Suppressor macrophage (primary cell): ENCODE measurements at regions not wholly inside any gene's neighbourhood (a gene's known extent, or its start where the extent isn't known, plus 50 kb on each side); places are given as distances from the start of the nearest gene placed in this dataset.

Experiments
- DNase-seq, 4 experiments: peaks; one replicate each; pipeline ENCODE4 v3.0.0-alpha.2; 2020 to 2022

DNA sequence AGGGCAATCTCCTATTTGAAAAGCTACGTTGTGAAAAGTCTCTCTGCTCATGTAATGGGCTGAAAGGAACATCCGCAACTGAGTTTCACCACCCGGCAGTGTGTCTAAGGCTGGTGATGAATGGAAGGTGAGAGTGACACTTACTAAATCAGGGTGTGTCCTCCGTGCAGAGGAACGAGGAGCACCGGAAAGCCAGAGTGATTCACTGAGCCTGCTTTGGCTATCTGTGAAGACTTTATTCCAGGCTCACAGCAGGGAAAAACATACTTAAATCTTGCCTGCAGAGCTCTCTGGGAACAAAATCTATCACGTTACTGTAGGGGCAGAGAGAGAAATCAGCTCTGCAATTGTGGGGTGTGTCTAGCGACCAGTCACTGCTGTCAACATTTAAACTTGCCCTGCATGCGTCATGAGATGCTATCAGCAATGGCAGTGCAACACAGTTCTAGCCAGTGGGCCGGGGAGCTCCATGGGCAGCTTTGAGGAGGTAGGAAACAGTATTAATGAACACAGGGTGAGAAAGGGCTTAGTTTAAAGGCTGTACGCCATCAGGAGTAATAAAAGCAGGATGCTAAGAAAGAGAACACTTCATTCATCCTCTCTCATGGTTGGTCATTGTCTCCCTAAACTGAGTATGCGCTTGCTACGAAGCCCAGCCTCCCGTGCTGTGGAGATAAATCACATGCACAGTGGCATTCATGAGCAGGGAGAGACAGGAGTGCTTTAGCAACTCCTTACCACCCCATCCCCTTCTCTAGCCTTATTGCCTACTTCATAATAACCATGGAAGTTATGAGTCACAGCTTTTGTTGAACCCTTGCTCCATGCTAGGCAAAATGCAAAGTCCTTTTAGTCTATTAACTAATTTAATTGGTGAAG, 542.7 kb upstream of the ADAMTS9 start:
- DNase-seq, result no peak

DNA sequence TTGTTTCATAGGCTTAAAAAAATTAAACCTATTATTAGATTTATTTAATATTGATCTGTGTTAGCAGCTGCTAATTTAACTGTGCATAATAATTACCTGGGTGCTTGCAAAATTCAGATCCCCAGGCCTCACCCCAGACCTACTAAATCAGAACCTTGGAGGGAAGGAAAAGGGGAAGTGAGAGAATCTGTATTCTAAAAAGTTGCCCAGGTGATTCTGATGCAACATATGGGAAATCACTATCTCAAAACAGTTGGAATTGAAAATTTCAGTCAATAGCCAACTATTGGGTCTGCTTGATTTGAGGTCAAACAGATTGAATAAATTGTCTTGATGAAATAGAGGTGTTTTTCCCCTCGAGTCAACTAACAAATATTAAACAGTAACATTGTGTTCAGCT, 538.5 kb upstream of the ADAMTS9 start:
- DNase-seq, result no peak

DNA sequence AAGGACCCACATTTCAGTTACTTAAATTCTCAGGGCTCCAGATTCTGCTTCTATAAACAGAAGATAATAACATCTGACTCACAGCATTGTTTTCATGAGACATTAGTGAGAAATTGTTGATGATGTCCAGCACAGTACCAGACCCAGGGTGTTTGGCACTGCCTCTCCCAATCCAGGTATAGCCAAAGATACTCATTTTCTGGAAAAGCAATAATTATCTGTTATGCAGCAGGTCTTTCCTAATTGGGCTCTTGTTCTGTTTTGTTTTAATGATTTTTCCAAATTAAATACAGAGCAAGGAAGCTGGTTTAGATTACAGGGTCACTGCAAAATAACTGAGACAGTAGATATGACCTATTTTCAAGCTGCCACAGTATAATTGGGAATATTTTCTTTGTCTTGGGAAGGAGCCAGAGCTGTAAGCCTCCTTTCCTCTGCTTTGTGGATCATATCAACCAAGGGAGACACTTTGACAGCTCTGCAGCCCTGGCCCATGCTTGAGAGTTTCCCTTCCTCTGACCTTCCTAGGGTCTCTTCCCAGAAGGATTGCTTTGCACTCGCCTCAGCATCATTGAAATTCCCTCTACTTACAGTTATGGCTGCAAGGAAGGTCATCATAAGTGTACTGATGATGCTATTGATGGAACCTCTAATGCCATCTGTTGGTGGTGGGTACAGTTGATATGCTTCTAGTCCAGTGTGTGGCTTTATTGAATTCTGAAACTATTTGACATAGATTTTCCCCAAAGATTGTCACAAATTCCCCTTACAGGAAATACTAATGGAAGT, 522.4 kb upstream of the ADAMTS9 start:
- DNase-seq, result no peak

DNA sequence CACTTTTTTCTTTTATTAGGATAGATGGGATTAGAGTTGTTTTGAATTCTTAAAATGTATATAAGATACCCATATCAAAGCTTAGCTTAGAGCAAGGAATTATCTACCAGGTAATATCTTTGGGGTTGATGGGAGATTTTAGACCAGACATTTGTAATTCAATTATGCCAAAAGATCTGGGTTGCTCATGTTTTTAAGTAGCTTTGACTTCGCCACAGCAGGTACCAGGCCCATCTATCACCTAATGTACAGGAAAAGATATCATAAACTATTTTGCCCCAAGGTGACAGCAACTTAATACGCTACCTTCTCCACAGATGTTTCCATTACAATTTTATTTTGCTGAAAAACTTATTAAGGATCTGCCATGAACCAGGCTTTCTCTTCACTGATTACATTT, 514.6 kb upstream of the ADAMTS9 start:
- no peak for DNase-seq

DNA sequence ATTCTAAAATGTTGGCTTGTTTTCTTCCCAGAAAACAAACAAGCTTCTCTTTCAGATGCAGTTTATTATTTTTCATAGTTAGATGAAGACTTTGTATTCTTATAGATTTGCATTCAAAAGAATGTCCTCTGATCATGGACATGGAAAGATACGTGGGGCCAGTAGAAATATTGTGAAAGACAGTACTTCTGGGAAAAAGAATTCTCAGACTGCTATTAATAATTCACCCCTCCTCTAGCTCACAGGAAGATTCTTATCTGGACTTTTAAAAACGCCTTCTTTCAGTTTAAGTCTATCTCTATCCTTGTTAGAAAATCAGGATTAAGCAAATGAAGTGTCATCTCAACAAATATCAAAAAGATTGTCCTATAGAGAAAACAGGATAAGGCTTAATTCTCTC, 514.1 kb upstream of the ADAMTS9 start:
- no peak for DNase-seq

DNA sequence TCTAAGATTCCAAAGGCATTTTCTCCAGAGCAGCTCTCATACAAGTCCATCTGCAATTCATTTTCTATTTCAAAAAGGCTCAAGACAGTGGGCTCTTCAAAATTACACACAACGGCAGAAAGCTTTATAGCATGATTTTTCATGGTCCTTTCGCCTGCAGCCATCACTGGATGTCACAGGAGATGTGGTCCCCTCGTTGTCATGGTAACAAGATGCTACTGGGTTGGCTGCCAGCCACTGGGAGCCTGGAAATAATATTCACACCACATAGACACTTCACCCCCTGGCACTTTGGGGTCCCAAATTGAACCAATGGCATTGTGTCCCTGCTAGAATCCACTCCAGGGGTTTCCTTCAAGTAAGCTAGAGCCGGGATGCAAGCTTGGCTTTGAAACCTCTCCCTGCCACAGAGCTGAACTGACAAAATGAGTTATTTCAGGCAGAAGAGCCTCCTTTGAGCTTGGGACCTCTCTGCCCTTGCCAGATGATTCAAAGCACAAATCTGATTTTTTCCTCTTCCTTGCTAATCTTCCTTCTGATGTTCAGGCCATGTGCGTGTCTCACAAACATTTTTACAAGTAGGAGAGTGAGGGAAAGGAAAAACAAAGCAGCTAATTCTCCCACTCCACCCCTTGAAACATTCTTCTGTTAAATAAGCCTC, 512.6 kb upstream of the ADAMTS9 start:
- no peak for DNase-seq

DNA sequence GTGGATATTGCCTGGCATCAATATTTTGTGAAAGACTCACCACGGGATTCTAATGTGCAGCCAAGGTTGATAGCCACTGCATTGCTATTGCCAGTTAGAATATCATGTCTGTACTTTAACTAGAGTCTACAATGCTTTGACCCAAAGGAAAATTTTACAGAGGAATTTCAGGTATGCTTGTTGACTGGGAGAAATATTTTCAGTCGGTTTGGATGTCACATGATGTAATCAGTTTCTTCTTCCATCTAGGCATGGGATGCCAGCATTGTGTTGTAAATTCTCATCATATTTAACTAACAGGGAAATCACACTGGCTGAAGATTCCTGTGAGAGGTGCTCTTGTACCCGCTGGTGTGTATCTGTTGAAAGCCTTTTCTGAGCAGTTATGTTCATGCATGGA, 508.9 kb upstream of the ADAMTS9 start:
- DNase-seq, result no peak

DNA sequence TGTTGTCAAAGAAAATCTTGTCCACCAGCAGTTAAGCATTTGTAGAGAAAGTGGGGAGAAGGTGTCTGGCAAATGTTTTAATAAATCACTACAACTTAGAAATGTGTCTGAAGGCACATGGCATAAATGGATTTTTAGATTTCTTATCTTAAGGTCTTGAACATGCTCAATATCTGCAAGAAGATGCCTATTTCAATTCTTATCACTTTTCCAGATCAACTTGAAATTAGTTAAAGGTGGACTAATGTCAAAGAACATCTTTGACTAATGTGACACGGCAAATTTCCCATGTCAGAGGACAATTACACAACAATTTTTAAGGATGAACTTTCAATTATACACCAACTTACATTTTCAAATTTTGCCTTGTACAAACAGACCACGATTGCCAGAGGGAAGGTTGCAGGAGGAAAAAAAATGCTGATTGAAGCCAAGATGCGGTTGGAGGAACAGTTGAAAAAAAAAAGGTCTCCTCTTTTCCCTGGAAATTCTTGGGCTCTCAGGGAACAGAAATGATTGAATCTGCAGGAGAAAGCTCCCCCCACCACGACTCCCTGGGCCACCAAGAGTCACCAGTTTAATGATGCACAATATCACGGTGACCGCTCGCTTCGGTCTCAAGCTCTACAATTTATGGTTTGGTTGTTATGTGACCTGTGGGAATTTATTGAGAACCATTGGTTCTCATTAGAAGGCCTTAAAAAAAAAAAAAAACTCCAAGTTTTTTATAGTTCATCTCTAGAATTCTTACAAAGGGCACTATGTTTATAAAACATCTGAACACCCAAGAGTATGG, 507.6 kb upstream of the ADAMTS9 start:
- DNase-seq, result no peak

DNA sequence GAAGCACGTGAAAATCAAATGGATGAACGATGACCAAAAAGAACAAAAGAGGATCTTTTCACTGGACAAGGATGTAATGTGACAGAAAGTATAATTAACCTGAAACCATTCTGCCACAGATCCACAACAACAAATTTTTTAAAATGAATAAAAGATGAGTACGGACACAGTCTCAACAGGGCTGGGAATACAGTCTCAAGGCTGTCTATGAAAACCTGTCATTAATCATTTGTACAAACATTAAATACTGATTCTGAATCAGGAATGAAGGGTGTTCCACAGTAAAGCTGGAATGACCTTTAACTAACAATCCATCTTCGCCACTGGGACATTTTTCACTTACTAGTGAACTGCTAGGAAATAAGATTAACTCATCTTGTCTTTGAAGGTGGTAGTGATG, 506.9 kb upstream of the ADAMTS9 start:
- DNase-seq, result no peak

DNA sequence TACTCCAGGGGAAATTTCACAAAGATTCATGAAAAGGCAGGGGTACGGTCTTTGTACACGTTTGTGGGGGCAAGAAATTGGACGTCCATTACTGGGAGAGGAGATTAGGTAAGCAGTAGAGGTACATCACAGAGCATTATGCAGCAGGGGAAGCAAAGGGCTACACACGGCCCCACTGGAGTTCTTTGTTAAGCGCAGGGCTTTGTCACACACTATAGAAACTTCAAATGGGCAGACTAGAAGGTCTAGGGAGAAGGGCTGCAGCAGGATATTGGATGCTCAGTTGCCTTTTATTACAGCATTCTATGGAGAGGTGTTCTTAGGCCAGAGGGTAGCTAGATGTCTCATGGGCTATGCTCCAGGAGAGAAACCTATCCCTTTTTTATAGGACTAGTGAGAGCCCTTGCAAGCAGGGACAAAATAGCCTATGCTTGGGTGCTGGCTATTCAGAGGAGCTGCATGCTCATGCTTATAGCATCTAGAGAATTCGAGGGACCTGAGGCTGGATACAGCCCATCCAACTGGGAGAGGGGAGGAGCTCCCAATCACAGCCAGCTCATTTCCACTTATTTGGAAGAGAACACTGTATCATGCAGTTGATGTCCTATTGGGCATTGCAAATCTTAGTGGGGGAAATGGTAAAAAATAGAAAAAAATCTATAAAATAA, 506.4 kb upstream of the ADAMTS9 start:
- no peak for DNase-seq

DNA sequence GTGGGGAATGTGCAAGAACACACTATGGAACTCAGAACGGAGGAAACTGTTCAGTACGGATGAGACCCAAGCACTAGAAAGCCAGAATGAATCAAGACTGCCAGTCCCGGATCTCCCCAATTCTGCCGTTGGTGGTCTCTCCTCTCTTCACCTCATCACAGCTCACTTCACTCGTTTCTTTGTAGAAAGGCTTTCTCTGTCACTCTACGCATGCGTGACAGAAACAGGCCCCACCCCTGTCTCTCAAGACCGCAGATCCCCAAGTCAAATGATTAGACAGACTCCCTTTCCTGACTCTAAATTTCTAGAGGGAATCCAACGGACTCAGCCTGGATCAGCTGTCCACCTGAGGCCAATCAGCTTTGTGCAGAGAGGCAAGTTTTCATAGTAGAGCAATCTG, 505.7 kb upstream of the ADAMTS9 start:
- no peak for DNase-seq

DNA sequence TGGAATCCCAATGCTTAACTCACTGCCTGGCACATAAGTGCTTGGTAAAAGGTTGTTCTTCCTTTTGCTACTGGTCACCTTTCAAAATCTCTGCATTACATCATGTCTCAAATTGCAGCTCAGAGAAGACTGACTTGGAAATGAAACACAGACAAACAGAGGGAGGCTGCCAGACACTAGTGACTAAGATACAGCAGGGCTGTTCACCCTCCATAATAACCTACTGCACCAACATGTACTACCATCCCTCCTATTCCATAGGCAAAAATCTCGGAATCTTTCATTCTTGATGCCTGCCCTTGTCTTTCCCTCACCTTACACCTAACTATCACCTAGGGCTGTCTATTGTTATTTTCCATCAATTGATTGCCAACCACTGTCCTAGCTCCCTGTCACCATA, 502.3 kb upstream of the ADAMTS9 start:
- no peak for DNase-seq

DNA sequence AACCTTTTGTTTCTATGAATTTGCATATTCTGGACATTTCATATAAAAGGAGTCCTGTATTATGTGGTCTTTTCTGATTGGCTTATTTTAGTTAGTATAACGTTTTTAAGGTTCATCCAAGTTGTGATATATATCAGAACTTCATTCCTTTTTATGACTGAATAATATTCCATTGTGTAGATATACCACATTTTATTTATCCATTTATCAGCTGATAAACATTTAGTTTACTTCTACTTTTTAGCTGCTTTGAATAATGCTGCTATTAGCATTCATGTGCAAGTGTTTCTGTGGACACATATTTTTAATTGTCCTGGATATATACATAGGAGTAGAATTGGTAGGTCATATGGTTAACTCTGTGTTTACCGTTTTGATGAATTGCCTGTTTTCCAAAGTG, 498.5 kb upstream of the ADAMTS9 start:
- DNase-seq, result no peak

DNA sequence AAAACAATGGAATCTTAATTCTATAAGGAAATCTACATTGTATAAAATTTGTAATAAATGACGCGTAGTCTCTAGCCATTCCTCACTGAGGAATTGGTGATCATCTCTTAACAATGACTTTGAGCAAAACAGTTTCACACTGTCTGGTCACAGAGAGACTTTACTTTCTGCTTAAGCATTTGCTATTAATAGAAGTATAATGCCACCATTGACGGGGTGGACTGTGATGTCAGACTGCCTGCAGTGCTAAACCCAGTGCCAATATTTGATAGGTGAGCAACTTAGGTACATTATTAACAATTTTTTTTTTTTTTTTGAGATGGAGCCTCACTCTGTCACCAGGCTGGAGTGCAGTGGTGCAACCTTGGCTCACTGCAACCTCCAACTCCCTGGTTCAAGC, 494.9 kb upstream of the ADAMTS9 start:
- no peak for DNase-seq

DNA sequence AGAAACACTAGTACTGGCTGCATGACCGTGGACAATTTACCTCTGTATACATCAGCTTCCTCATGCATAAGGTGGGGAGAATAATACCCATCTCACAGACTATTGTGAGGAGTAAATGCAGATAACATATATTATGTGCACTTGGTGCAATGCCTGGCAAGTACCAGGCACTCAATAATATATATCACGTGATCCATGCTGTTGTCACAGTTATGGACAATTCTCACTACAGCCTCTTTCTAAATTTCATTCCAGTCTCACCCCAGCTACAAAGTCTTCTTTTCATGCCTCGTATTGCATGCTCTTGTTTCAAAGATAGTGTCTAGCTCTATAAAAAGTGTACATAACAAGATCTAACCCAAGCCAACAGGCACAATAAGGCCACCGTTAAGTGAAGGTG, 494.3 kb upstream of the ADAMTS9 start:
- no peak for DNase-seq

DNA sequence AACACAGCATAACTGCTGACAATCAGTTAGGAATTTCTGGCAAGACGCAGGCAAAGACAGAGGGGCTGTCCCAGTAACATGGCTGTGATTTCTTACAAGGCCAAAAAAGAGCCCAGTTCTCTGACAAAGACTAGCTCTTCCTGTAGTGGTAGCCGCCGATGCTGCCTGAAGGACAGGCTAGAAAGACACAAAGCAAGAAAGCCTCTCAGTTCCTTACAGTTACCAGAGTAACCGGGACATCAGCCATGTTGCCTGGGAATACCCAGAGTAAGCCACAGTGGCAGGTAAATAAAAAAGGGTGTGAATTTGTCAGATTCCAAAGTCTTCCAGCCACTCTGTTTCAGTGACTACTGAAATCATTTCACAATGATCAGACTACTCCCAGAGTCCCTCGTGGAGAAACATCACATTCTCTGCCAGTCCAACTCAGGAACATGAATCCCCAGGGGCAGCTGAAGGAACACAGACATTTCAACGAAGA, 493.6 kb upstream of the ADAMTS9 start:
- DNase-seq, result no peak

DNA sequence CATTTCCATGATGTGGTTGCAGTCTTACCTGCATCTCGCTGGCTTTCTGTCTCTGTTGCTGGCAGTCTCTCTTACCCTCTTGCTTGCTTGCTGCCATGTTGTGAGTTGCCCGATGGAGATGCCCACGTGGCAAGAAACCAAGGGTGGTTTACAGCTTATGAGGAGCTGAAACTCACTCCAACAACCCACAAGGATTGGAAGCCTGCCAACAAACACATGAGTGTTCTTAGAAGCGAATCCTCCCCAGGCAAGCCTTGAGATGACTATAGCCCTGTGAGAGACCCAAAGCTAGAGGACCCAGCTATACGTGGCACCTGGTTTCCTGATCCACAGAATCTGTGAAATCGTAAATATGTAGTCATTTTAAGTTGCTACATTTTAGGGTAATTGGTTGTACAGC, 490.9 kb upstream of the ADAMTS9 start:
- no peak for DNase-seq

DNA sequence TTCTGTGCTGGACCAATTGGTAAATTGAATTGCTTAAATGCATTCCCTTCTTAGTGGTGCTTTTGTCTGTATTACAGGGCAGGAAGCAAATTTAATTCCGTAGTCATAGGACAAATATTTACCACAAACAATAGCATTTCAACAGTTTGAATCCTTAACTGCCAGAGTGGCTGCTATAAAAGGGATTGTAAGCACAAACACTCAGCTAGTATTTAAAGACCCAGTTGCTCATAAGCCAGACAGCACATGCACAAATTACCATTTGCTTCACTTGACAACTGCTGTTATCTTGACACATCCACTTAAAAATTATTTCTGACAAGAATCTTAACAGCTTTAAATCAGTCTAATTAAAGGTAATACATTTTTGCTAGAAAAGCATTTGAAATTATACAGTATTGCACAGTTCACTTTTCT, 490.2 kb upstream of the ADAMTS9 start:
- no peak for DNase-seq

DNA sequence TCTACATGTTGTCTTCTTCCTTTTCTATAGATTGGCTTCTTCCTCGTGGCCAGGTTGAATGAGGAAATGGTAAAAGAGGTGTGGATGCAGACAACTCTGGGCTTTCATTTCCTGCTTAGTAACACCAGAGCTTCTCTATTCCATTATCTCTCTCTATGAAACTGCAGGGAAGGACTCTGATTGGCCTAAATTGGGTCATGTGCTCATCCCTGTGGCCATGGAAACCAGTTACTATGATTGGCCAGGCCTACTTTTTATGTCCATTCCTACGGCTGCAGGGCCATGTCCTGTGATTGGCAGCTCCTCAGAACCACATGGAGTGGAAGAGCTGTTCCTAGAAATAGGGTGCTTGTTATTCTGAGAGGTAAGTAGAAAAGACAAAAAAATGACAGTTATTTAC, 486.9 kb upstream of the ADAMTS9 start:
- no peak for DNase-seq

DNA sequence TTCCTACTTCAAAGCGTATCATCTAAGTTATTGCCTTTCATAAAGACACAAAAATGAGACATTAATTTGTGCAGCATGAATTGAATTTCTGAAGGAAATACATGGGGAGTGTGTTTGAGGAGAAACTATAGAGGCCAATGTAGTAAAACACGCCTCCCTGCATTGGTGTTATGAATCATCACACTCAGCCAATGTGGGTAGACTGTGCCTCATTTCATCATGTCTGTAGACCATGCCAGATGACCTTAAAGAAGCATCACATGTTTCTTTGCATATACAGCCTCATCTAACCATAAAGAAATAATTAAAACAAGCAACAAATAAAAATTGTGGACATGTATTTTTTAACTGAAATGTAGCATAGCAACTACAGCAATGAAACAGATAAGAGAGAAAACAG, 486.0 kb upstream of the ADAMTS9 start:
- DNase-seq, result no peak

DNA sequence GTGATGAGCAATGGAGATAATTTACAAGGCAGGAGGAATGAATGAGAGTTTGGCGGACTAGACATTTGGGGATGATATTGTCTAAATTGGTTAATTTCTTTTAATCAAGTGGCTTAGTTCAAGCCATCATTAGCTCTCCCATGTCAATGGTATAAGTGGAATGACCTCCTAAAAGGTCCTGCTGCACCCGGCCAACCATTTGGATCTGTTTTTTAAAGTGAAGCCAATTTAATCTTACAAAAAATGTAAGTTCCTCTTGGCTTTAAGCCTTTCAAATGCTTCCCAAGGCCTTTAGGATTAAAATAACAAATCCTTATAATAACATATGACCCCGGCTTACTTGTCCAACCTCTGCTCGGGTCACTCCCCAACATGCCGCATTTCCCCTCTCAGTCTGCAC, 484.4 kb upstream of the ADAMTS9 start:
- no peak for DNase-seq
